ENCODE measurements at regions not wholly inside any gene's neighbourhood (a gene's known extent, or its start where the extent isn't known, plus 50 kb on each side); places are given as distances from the start of the nearest gene placed in this dataset.

DNA sequence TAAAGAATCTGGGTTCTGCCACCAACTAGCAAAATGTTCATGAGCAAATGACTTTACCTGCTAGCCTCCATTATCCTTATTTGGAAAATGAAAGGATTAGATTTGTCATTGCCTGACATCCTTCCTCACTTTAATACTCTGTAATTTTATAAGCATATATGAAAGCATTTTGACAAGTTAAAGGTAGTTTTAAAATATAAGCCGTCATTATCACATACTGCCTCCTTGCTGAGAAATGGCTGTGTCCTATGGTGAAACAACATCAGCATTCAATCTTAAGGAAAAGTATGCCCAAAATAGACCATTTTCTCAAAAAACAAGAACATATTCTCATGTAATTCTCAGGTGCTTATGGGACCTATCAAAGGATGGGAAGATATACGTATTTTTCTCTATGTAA is 461.2 kb downstream of the SUCLG1 start:
- TF ChIP-seq, protein P1, sequence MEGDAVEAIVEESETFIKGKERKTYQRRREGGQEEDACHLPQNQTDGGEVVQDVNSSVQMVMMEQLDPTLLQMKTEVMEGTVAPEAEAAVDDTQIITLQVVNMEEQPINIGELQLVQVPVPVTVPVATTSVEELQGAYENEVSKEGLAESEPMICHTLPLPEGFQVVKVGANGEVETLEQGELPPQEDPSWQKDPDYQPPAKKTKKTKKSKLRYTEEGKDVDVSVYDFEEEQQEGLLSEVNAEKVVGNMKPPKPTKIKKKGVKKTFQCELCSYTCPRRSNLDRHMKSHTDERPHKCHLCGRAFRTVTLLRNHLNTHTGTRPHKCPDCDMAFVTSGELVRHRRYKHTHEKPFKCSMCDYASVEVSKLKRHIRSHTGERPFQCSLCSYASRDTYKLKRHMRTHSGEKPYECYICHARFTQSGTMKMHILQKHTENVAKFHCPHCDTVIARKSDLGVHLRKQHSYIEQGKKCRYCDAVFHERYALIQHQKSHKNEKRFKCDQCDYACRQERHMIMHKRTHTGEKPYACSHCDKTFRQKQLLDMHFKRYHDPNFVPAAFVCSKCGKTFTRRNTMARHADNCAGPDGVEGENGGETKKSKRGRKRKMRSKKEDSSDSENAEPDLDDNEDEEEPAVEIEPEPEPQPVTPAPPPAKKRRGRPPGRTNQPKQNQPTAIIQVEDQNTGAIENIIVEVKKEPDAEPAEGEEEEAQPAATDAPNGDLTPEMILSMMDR (IDR thresholded peaks at IDR 0.05; ENCODE audit: low read depth, low read length, poor library complexity, severe bottlenecking): no peak
- TF ChIP-seq EZH2phosphoT487 (IDR thresholded peaks at IDR 0.05; ENCODE audit: borderline replicate concordance, low read length): no peak

Data from DOHH2 (cell line).